ENCODE measurements at regions not wholly inside any gene's neighbourhood (a gene's known extent, or its start where the extent isn't known, plus 50 kb on each side); places are given as distances from the start of the nearest gene placed in this dataset.

DNA sequence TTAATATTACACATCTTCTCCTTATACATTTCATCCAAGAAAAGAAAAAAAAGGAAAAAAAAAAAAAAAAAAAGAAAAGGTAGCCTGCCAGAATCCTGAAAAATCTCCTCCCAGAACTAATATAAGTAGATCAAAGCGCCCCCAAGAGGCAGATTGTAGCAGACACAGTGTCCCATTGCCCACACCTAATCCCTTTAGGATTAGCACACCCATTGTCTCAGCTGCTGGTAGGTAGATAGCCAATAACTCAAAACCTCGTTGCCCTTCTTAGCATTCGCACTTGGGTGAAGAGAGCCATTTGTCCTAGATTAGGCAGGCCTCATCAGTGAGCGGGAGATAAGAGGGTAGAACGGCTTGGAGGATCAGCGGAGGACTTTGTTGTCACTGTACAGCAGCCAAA is 100.2 kb upstream of the SORCS1 start:
- TF ChIP-seq, protein P1, sequence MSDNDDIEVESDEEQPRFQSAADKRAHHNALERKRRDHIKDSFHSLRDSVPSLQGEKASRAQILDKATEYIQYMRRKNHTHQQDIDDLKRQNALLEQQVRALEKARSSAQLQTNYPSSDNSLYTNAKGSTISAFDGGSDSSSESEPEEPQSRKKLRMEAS (IDR thresholded peaks at IDR 0.05): no peak
- TF ChIP-seq, protein P2, sequence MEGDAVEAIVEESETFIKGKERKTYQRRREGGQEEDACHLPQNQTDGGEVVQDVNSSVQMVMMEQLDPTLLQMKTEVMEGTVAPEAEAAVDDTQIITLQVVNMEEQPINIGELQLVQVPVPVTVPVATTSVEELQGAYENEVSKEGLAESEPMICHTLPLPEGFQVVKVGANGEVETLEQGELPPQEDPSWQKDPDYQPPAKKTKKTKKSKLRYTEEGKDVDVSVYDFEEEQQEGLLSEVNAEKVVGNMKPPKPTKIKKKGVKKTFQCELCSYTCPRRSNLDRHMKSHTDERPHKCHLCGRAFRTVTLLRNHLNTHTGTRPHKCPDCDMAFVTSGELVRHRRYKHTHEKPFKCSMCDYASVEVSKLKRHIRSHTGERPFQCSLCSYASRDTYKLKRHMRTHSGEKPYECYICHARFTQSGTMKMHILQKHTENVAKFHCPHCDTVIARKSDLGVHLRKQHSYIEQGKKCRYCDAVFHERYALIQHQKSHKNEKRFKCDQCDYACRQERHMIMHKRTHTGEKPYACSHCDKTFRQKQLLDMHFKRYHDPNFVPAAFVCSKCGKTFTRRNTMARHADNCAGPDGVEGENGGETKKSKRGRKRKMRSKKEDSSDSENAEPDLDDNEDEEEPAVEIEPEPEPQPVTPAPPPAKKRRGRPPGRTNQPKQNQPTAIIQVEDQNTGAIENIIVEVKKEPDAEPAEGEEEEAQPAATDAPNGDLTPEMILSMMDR (IDR thresholded peaks at IDR 0.05 in 2 of 3, conservative IDR thresholded peaks at IDR 0.05 in 1 of 3; ENCODE audit: borderline replicate concordance in 1 of 3, insufficient read depth in 1 of 3, low read depth in 2 of 3, low read length in 2 of 3): no peak; a peak in 1 of 6 replicates
- TF ChIP-seq EGR1 (IDR thresholded peaks at IDR 0.05; ENCODE audit: low read depth) (no peak), EZH2phosphoT487 (IDR thresholded peaks at IDR 0.05; ENCODE audit: borderline replicate concordance) (no peak)

Data from HCT116 (cell line).